Nephron progenitor cell (in vitro differentiated cells): ENCODE measurements at regions not wholly inside any gene's neighbourhood (a gene's known extent, or its start where the extent isn't known, plus 50 kb on each side); places are given as distances from the start of the nearest gene placed in this dataset.

Experiments
- DNase-seq: peaks from one replicate; pipeline ENCODE4 v3.0.0; 2021
- H3K27ac Mint-ChIP-seq: 2 replicates; pipeline ENCODE4 v1.8.0; 2021; ENCODE audit warnings: mild to moderate bottlenecking, moderate library complexity, mixed read lengths
- H3K27me3 Mint-ChIP-seq: 2 replicates; pipeline ENCODE4 v1.8.0; 2021; ENCODE audit warnings: mild to moderate bottlenecking, low read depth, mixed read lengths; ENCODE audit not compliant: poor library complexity
- H3K36me3 Mint-ChIP-seq: 2 replicates; pipeline ENCODE4 v1.8.0; 2021; ENCODE audit warnings: low read depth, mixed read lengths
- H3K4me1 Mint-ChIP-seq: 2 replicates; pipeline ENCODE4 v1.8.0; 2021; ENCODE audit warnings: mixed read lengths
- H3K4me3 Mint-ChIP-seq: 2 replicates; pipeline ENCODE4 v1.8.0; 2021; ENCODE audit warnings: mild to moderate bottlenecking, moderate library complexity, mixed read lengths
- H3K9me3 Mint-ChIP-seq: 2 replicates; pipeline ENCODE4 v1.8.0; 2021; ENCODE audit warnings: mild to moderate bottlenecking, moderate library complexity, mixed read lengths
- CTCF ChIP-seq: fragments of 200-600 bp; sonication (generic); IDR thresholded peaks from 2 replicates; pipeline ENCODE4 v1.5.0; 2021; ENCODE audit warnings: antibody characterized with exemption

- no peak overlapping the region for H3K4me3 Mint-ChIP-seq
- no peaks in the 10 kb centered on the region for H3K36me3 Mint-ChIP-seq
- peaks cover 32% of the 10 kb centered on the region for H3K4me1 Mint-ChIP-seq
- H3K27ac Mint-ChIP-seq: no peak overlapping the region
- peaks cover 7% of the 10 kb centered on the region for H3K9me3 Mint-ChIP-seq
- DNase-seq: no peak
- peaks cover 7% of the 10 kb centered on the region for H3K27me3 Mint-ChIP-seq
- TF ChIP-seq CTCF: no peak
These were observed 53.5 kb upstream of the PARD3 start for GRCh38 chr10:34868589-34868988.

GRCh38 chr10:34866848-34867247, 51.8 kb upstream of the PARD3 start:
- DNase-seq: no peak
- peak overlapping the region; percentile 74 for H3K27ac Mint-ChIP-seq
- H3K27me3 Mint-ChIP-seq: peaks cover 3% of the 10 kb centered on the region
- peaks cover 46% of the 10 kb centered on the region for H3K4me1 Mint-ChIP-seq
- no peak for TF ChIP-seq CTCF
- H3K4me3 Mint-ChIP-seq: no peak overlapping the region
- H3K9me3 Mint-ChIP-seq: no peaks in the 10 kb centered on the region
- H3K36me3 Mint-ChIP-seq: no peaks in the 10 kb centered on the region
